ENCODE measurements at regions not wholly inside any gene's neighbourhood (a gene's known extent, or its start where the extent isn't known, plus 50 kb on each side); places are given as distances from the start of the nearest gene placed in this dataset.

DNA sequence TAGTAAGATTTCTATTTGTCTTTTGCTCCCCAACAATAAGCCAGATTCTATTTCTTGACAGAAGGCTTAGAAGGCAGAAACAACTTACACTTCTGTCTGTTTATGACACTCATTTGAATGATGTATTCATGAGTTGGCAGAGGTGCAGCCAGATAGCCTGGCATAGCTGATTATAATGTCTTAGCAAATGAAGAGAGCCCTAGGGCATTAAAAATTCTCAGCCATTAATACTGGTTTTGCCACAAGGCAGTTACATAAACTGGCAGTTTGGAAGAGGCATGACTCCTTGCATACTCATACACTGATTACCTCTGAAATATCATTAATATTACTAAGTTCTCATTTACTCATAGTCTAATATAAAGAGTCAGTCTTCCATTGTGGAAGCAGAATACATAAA, 728.5 kb upstream of the NDST4 start:
- intact Hi-C loops (cut with DNase I; ENCODE audit: low total_unique reads), result no loop called here
- no peaks in the 10 kb centered on the region for H3K27me3 ChIP-seq
- H3K27ac ChIP-seq, result no peak overlapping the region
- no peak overlapping the region for H3K4me3 ChIP-seq
- no peaks in the 10 kb centered on the region for H3K9me3 ChIP-seq
- H3K36me3 ChIP-seq, result no peaks in the 10 kb centered on the region
- DNase-seq, result no peak
- H3K4me1 ChIP-seq, result no peaks in the 10 kb centered on the region
- TF ChIP-seq, protein P1, sequence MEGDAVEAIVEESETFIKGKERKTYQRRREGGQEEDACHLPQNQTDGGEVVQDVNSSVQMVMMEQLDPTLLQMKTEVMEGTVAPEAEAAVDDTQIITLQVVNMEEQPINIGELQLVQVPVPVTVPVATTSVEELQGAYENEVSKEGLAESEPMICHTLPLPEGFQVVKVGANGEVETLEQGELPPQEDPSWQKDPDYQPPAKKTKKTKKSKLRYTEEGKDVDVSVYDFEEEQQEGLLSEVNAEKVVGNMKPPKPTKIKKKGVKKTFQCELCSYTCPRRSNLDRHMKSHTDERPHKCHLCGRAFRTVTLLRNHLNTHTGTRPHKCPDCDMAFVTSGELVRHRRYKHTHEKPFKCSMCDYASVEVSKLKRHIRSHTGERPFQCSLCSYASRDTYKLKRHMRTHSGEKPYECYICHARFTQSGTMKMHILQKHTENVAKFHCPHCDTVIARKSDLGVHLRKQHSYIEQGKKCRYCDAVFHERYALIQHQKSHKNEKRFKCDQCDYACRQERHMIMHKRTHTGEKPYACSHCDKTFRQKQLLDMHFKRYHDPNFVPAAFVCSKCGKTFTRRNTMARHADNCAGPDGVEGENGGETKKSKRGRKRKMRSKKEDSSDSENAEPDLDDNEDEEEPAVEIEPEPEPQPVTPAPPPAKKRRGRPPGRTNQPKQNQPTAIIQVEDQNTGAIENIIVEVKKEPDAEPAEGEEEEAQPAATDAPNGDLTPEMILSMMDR (IDR thresholded peaks at IDR 0.05), result no peak
- no peak for TF ChIP-seq POLR2A (IDR thresholded peaks at IDR 0.05)

DNA sequence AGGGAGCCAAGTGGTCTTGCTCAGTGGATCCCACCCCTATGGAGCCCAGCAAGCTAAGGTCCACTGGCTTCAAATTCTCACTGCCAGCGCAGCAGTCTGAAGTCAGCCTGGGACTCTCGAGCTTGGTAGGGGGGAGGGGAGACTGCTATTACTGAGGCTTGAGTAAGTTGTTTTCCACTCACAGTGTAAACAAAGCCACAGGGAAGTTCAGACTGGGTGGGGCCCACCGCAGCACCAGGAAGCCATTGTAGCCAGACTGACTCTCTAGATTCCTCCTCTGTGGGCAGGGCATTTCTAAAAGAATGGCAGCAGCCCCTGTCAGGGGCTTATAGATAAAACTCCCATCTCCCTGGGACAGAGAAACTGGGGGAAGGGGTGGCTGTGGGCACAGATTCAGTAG, 721.0 kb upstream of the NDST4 start:
- Histone ChIP-seq H3K4me3 (no peak overlapping the region), H3K9me3 (no peaks in the 10 kb centered on the region), H3K4me1 (no peaks in the 10 kb centered on the region), H3K27me3 (no peaks in the 10 kb centered on the region), H3K27ac (no peak overlapping the region), H3K36me3 (no peaks in the 10 kb centered on the region)
- DNase-seq, result no peak
- intact Hi-C loops (cut with DNase I; ENCODE audit: low total_unique reads), result no loop called here
- no peak for TF ChIP-seq POLR2A (IDR thresholded peaks at IDR 0.05)
- TF ChIP-seq, protein P1 (IDR thresholded peaks at IDR 0.05), result no peak

DNA sequence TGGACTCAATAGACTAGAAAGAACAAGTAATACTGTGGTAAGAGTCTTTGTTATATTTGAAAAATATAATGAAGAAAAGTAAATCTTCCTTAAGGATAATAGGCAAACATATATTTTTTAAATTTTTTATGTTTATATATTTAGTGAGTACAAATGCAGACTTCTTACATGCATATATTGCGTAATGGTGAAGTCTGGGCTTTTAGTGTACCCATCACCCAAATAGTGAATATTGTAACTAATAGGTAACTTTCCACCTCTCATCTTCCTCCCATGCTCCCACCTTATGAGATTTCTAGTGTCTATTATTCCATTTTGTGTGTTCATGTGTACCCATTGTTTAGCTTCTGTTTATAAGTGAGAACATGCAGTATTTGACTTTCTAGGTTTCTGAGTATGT, 711.2 kb upstream of the NDST4 start:
- no peak overlapping the region for H3K27ac ChIP-seq
- no peaks in the 10 kb centered on the region for H3K27me3 ChIP-seq
- no peak for TF ChIP-seq POLR2A (IDR thresholded peaks at IDR 0.05)
- TF ChIP-seq, protein P1 (IDR thresholded peaks at IDR 0.05), result no peak
- H3K4me3 ChIP-seq, result no peak overlapping the region
- intact Hi-C loops (cut with DNase I; ENCODE audit: low total_unique reads), result no loop called here
- no peak for DNase-seq
- no peaks in the 10 kb centered on the region for H3K4me1 ChIP-seq
- no peaks in the 10 kb centered on the region for H3K36me3 ChIP-seq
- no peaks in the 10 kb centered on the region for H3K9me3 ChIP-seq

DNA sequence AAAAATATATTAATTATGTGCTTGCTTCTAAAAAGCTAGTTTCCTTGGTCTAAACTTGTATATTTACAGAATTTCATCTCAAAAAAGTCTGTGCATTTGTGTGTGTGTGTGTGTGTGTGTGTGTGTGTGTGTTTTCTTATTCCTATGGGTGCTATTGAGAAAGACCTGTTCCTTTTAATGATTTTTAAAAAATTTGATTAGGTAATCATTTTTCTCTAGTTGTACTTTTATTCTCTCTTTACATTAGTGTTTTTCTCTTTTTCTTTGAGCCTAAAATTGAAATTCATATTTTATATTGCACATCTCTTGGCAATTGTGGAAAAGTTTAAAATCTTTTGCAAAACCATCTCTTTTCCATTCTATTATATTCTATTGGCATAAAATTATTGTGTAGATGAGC, 690.4 kb upstream of the NDST4 start:
- no peaks in the 10 kb centered on the region for H3K27me3 ChIP-seq
- TF ChIP-seq, protein P1 (IDR thresholded peaks at IDR 0.05), result no peak
- no peak for TF ChIP-seq POLR2A (IDR thresholded peaks at IDR 0.05)
- H3K4me1 ChIP-seq, result no peaks in the 10 kb centered on the region
- no peak overlapping the region for H3K27ac ChIP-seq
- intact Hi-C loops (cut with DNase I; ENCODE audit: low total_unique reads), result no loop called here
- no peak overlapping the region for H3K4me3 ChIP-seq
- no peak for DNase-seq
- H3K9me3 ChIP-seq, result no peaks in the 10 kb centered on the region
- H3K36me3 ChIP-seq, result no peaks in the 10 kb centered on the region

DNA sequence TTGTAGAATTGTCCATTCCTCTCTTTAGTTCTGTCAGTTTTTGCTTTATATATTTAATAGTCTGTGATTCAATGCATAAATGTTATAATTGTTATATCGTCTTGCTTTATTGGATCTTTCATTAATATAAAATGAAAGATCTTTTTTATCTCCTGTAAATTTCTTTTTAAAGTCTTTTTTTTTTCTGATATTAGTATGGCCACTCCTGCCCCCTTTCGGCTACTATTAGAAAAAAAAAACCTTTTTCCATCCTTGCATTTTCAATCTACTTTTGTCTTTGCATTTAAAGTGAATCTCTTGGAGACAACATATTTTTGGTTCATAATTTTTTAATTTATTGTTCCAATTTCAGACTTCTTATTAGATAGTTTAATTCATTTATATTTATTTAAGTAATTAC, 677.4 kb upstream of the NDST4 start:
- intact Hi-C loops (cut with DNase I; ENCODE audit: low total_unique reads), result no loop called here
- H3K27me3 ChIP-seq, result no peaks in the 10 kb centered on the region
- TF ChIP-seq POLR2A (IDR thresholded peaks at IDR 0.05), result no peak
- TF ChIP-seq, protein P1 (IDR thresholded peaks at IDR 0.05), result no peak
- H3K4me3 ChIP-seq, result no peak overlapping the region
- no peaks in the 10 kb centered on the region for H3K36me3 ChIP-seq
- H3K9me3 ChIP-seq, result no peaks in the 10 kb centered on the region
- no peak for DNase-seq
- H3K27ac ChIP-seq, result no peak overlapping the region
- H3K4me1 ChIP-seq, result no peaks in the 10 kb centered on the region
